Glutamatergic neuron (in vitro differentiated cells): ENCODE measurements at regions not wholly inside any gene's neighbourhood (a gene's known extent, or its start where the extent isn't known, plus 50 kb on each side); places are given as distances from the start of the nearest gene placed in this dataset.
"Not testable (repeated sequence)": the region's sequence is repeated elsewhere in the genome, so short reads cannot be mapped to it uniquely, and the experiment has no call there.

Source experiments
- DNase-seq: peaks from one replicate; pipeline ENCODE4 v3.0.0; 2022
- H3K27ac Mint-ChIP-seq: one replicate; pipeline ENCODE4 v1.8.0; 2020; ENCODE audit warnings: mild to moderate bottlenecking, mixed read lengths, inconsistent platforms; ENCODE audit not compliant: unreplicated experiment
- H3K27me3 Mint-ChIP-seq: one replicate; pipeline ENCODE4 v1.8.0; 2020; ENCODE audit warnings: mild to moderate bottlenecking, moderate library complexity, mixed read lengths, inconsistent platforms; ENCODE audit not compliant: unreplicated experiment
- H3K36me3 Mint-ChIP-seq: one replicate; pipeline ENCODE4 v1.8.0; 2020; ENCODE audit warnings: mild to moderate bottlenecking, mixed read lengths, inconsistent platforms; ENCODE audit not compliant: unreplicated experiment
- H3K4me1 Mint-ChIP-seq: one replicate; pipeline ENCODE4 v1.8.0; 2020; ENCODE audit warnings: mild to moderate bottlenecking, low read depth, mixed read lengths, inconsistent platforms; ENCODE audit not compliant: unreplicated experiment
- H3K4me3 Mint-ChIP-seq: one replicate; pipeline ENCODE4 v1.8.0; 2020; ENCODE audit warnings: mild to moderate bottlenecking, mixed read lengths, inconsistent platforms; ENCODE audit not compliant: unreplicated experiment
- H3K9me3 Mint-ChIP-seq: one replicate; pipeline ENCODE4 v1.8.0; 2020; ENCODE audit warnings: mild to moderate bottlenecking, moderate library complexity, mixed read lengths, inconsistent platforms; ENCODE audit not compliant: unreplicated experiment
- CTCF ChIP-seq: fragments of 200-600 bp; sonication (generic); IDR thresholded peaks from one replicate; pipeline ENCODE4 v1.5.0; 2021; ENCODE audit not compliant: partially characterized antibody, unreplicated experiment

GRCh38 chr11:109667719-109668118 is 245.7 kb downstream of the C11orf87 start:
- Mint-ChIP-seq H3K4me3 (no peak overlapping the region), H3K27ac (no peak overlapping the region), H3K4me1 (no peaks in the 10 kb centered on the region), H3K27me3 (no peaks in the 10 kb centered on the region), H3K36me3 (peaks cover 16% of the 10 kb centered on the region), H3K9me3 (peaks cover 5% of the 10 kb centered on the region)
- no peak for DNase-seq
- no peak for TF ChIP-seq CTCF

GRCh38 chr11:109668973-109669634 is 247.1 kb downstream of the C11orf87 start:
- peaks cover 4% of the 10 kb centered on the region for H3K4me1 Mint-ChIP-seq
- DNase-seq = no peak
- no peak for TF ChIP-seq CTCF
- peaks cover 16% of the 10 kb centered on the region for H3K36me3 Mint-ChIP-seq
- no peaks in the 10 kb centered on the region for H3K27me3 Mint-ChIP-seq
- H3K27ac Mint-ChIP-seq = no peak overlapping the region
- H3K4me3 Mint-ChIP-seq = no peak overlapping the region
- peaks cover 5% of the 10 kb centered on the region for H3K9me3 Mint-ChIP-seq

GRCh38 chr11:109677231-109677630 is 255.2 kb downstream of the C11orf87 start:
- TF ChIP-seq CTCF = no peak
- no peak overlapping the region for H3K4me3 Mint-ChIP-seq
- H3K27me3 Mint-ChIP-seq = no peaks in the 10 kb centered on the region
- no peaks in the 10 kb centered on the region for H3K9me3 Mint-ChIP-seq
- no peak for DNase-seq
- no peaks in the 10 kb centered on the region for H3K36me3 Mint-ChIP-seq
- H3K27ac Mint-ChIP-seq = no peak overlapping the region
- peaks cover 6% of the 10 kb centered on the region for H3K4me1 Mint-ChIP-seq

- DNase-seq = no peak
- Mint-ChIP-seq H3K4me3 (no peak overlapping the region), H3K27me3 (no peaks in the 10 kb centered on the region), H3K27ac (no peak overlapping the region), H3K9me3 (no peaks in the 10 kb centered on the region), H3K4me1 (peaks cover 6% of the 10 kb centered on the region), H3K36me3 (no peaks in the 10 kb centered on the region)
- TF ChIP-seq CTCF = no peak
Measured at GRCh38 chr11:109677876-109678275, 255.9 kb downstream of the C11orf87 start.

- no peaks in the 10 kb centered on the region for H3K4me1 Mint-ChIP-seq
- H3K36me3 Mint-ChIP-seq = no peaks in the 10 kb centered on the region
- no peak for DNase-seq
- no peaks in the 10 kb centered on the region for H3K9me3 Mint-ChIP-seq
- no peak for TF ChIP-seq CTCF
- no peaks in the 10 kb centered on the region for H3K27me3 Mint-ChIP-seq
- H3K27ac Mint-ChIP-seq = no peak overlapping the region
- no peak overlapping the region for H3K4me3 Mint-ChIP-seq
Measured at GRCh38 chr11:109680127-109680526, 258.1 kb downstream of the C11orf87 start.

GRCh38 chr11:109682788-109683187 is 260.8 kb downstream of the C11orf87 start:
- not testable (repeated sequence) for H3K27ac Mint-ChIP-seq, H3K36me3 Mint-ChIP-seq, H3K4me1 Mint-ChIP-seq, H3K4me3 Mint-ChIP-seq, H3K27me3 Mint-ChIP-seq, H3K9me3 Mint-ChIP-seq, DNase-seq
